ENCODE measurements at regions not wholly inside any gene's neighbourhood (a gene's known extent, or its start where the extent isn't known, plus 50 kb on each side); places are given as distances from the start of the nearest gene placed in this dataset.

GRCh38 chr11:134716582-134716981 is 304.5 kb upstream of the B3GAT1 start:
- DNase-seq: no peak

GRCh38 chr11:134714021-134714656 is 302.1 kb upstream of the B3GAT1 start:
- DNase-seq: no peak

- no peak for DNase-seq
Measured at GRCh38 chr11:134712228-134713145, 300.4 kb upstream of the B3GAT1 start.

GRCh38 chr11:134711588-134711987 is 299.5 kb upstream of the B3GAT1 start:
- DNase-seq: no peak

GRCh38 chr11:134710861-134711407 is 298.9 kb upstream of the B3GAT1 start:
- DNase-seq: no peak

- DNase-seq: no peak
Measured at GRCh38 chr11:134705858-134706257, 293.8 kb upstream of the B3GAT1 start.

- no peak for DNase-seq
Measured at GRCh38 chr11:134702827-134703226, 290.8 kb upstream of the B3GAT1 start.

GRCh38 chr11:134701564-134702165 is 289.6 kb upstream of the B3GAT1 start:
- DNase-seq: no peak

- no peak for DNase-seq
Measured at GRCh38 chr11:134700101-134700640, 288.1 kb upstream of the B3GAT1 start.

- no peak for DNase-seq
Measured at GRCh38 chr11:134696455-134696854, 284.4 kb upstream of the B3GAT1 start.

GRCh38 chr11:134691985-134692384 is 279.9 kb upstream of the B3GAT1 start:
- no peak for DNase-seq

- no peak for DNase-seq
Measured at GRCh38 chr11:134691295-134691873, 279.3 kb upstream of the B3GAT1 start.

GRCh38 chr11:134689886-134690285 is 277.8 kb upstream of the B3GAT1 start:
- DNase-seq: no peak

GRCh38 chr11:134687548-134687947 is 275.5 kb upstream of the B3GAT1 start:
- no peak for DNase-seq

- no peak for DNase-seq
Measured at GRCh38 chr11:134686460-134687061, 274.5 kb upstream of the B3GAT1 start.

- DNase-seq: no peak
Measured at GRCh38 chr11:134685793-134686380, 273.8 kb upstream of the B3GAT1 start.

GRCh38 chr11:134684576-134684975 is 272.5 kb upstream of the B3GAT1 start:
- no peak for DNase-seq

- no peak for DNase-seq
Measured at GRCh38 chr11:134683860-134684259, 271.8 kb upstream of the B3GAT1 start.

GRCh38 chr11:134682577-134682976 is 270.5 kb upstream of the B3GAT1 start:
- DNase-seq: no peak

GRCh38 chr11:134679592-134679991 is 267.6 kb upstream of the B3GAT1 start:
- DNase-seq: no peak

- DNase-seq: no peak
Measured at GRCh38 chr11:134678744-134679143, 266.7 kb upstream of the B3GAT1 start.

Data from midbrain (tissue), 1 donor.